Vagina (tissue), 2 donors: ENCODE measurements at regions not wholly inside any gene's neighbourhood (a gene's known extent, or its start where the extent isn't known, plus 50 kb on each side); places are given as distances from the start of the nearest gene placed in this dataset.

Experiments used
- CTCF ChIP-seq, 3 experiments: fragments of 450-650 bp in 2 of 3; fragments of 200-600 bp in 1 of 3; sonication (generic) in 1 of 3; IDR thresholded peaks; one replicate each; pipeline ENCODE4 v1.5.1; 2017 to 2019; ENCODE audit warnings: antibody characterized with exemption in 3 of 3, mild to moderate bottlenecking in 2 of 3, moderate library complexity in 2 of 3
- POLR2A ChIP-seq, 2 donors: fragments of 450-650 bp; IDR thresholded peaks; one replicate each; pipeline ENCODE4 v1.6.1; 2017; ENCODE audit warnings: antibody characterized with exemption in 2 of 2, mild to moderate bottlenecking in 2 of 2, moderate library complexity in 2 of 2
- POLR2AphosphoS5 ChIP-seq, 2 donors: sonication (generic); formaldehyde crosslinking; IDR thresholded peaks; one replicate each; pipeline ENCODE4 v1.9.0; 2017; ENCODE audit warnings: antibody characterized with exemption in 2 of 2, mild to moderate bottlenecking in 2 of 2, low read depth in 1 of 2; ENCODE audit not compliant: insufficient read depth in 1 of 2

GRCh38 chr7:101736084-101736483 is 81.3 kb upstream of the CUX1 start:
- TF ChIP-seq POLR2AphosphoS5 (IDR thresholded peaks at IDR 0.05; ENCODE audit: insufficient read depth in 1 of 2, low read depth in 1 of 2) (no peak), CTCF (IDR thresholded peaks at IDR 0.05) (no peak), POLR2A (IDR thresholded peaks at IDR 0.05) (no peak)
